ENCODE measurements at regions not wholly inside any gene's neighbourhood (a gene's known extent, or its start where the extent isn't known, plus 50 kb on each side); places are given as distances from the start of the nearest gene placed in this dataset.
A peak's percentile ranks its signal among the peaks of the same experiment; 100 is the strongest.

DNA sequence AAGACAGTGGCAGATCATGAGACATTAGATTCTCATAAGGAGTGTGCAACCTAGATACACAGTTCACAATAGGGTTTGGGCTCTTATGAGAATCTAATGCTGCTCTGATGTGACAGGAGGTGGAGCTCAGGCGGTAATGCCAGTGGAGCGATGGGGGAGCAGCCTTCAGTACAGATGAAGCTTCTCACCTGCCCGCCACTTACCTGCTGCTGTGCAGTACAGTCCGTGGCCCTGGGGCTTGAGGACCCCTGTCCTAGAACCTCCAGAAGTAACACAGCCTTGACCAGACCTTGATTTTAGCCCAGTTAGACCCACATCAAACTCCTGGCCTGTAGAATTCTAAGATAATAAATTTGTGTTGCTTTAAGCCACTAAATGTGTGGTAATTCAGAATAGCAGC, 215.1 kb upstream of the MIR17HG start:
- no peak overlapping the region for H3K9ac ChIP-seq (ENCODE audit: low read length)
- no peak overlapping the region for H3K4me2 ChIP-seq (ENCODE audit: low read length)
- no peak overlapping the region for H2AFZ ChIP-seq (ENCODE audit: low read depth, low read length)
- H4K20me1 ChIP-seq (ENCODE audit: insufficient read depth, low read length), result no peaks in the 10 kb centered on the region
- H3K4me3 ChIP-seq (ENCODE audit: low read length), result no peak overlapping the region
- peaks cover 8% of the 10 kb centered on the region for H3K4me1 ChIP-seq (ENCODE audit: low read length)
- TF ChIP-seq, protein P1, sequence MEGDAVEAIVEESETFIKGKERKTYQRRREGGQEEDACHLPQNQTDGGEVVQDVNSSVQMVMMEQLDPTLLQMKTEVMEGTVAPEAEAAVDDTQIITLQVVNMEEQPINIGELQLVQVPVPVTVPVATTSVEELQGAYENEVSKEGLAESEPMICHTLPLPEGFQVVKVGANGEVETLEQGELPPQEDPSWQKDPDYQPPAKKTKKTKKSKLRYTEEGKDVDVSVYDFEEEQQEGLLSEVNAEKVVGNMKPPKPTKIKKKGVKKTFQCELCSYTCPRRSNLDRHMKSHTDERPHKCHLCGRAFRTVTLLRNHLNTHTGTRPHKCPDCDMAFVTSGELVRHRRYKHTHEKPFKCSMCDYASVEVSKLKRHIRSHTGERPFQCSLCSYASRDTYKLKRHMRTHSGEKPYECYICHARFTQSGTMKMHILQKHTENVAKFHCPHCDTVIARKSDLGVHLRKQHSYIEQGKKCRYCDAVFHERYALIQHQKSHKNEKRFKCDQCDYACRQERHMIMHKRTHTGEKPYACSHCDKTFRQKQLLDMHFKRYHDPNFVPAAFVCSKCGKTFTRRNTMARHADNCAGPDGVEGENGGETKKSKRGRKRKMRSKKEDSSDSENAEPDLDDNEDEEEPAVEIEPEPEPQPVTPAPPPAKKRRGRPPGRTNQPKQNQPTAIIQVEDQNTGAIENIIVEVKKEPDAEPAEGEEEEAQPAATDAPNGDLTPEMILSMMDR (IDR thresholded peaks at IDR 0.05; ENCODE audit: low read depth, low read length), result no peak
- no peaks in the 10 kb centered on the region for H3K36me3 ChIP-seq (replicated peaks; ENCODE audit: low read depth, low read length)
- H3K27me3 ChIP-seq (ENCODE audit: low read depth, low read length), result no peaks in the 10 kb centered on the region
- no peaks in the 10 kb centered on the region for H3K9me3 ChIP-seq (ENCODE audit: insufficient read depth, low read length)
- H3K27ac ChIP-seq (ENCODE audit: low read length), result no peak overlapping the region
- H3K79me2 ChIP-seq (ENCODE audit: low read length), result no peaks in the 10 kb centered on the region

DNA sequence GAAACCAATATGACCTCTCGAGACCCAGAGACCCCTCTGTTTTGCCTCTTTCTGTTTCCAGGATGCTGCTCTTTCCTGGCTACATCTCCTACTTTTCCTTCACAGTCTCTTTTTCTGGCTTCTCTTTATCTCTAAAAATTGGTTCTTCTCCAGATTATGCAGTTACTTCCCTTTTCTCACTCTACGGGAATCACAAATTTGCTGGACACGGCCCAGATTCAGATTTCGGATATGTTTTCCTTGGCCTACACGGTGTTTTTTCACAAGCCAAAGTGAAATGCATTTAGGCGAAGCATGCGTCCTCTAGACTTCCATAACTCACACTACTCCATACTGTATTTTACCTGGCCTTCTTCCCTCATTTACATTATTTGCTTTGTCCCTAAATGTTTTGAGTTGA, 214.7 kb upstream of the MIR17HG start:
- no peaks in the 10 kb centered on the region for H3K79me2 ChIP-seq (ENCODE audit: low read length)
- no peak overlapping the region for H3K4me3 ChIP-seq (ENCODE audit: low read length)
- TF ChIP-seq, protein P1 (IDR thresholded peaks at IDR 0.05; ENCODE audit: low read depth, low read length), result no peak
- TF ChIP-seq EZH2phosphoT487 (IDR thresholded peaks at IDR 0.05; ENCODE audit: low read depth), result no peak
- no peaks in the 10 kb centered on the region for H3K36me3 ChIP-seq (replicated peaks; ENCODE audit: low read depth, low read length)
- peaks cover 8% of the 10 kb centered on the region for H3K4me1 ChIP-seq (ENCODE audit: low read length)
- H3K27ac ChIP-seq (ENCODE audit: low read length), result no peak overlapping the region
- no peak overlapping the region for H2AFZ ChIP-seq (ENCODE audit: low read depth, low read length)
- H3K9ac ChIP-seq (ENCODE audit: low read length), result no peak overlapping the region
- H4K20me1 ChIP-seq (ENCODE audit: insufficient read depth, low read length), result no peaks in the 10 kb centered on the region
- no peak overlapping the region for H3K4me2 ChIP-seq (ENCODE audit: low read length)
- no peaks in the 10 kb centered on the region for H3K9me3 ChIP-seq (ENCODE audit: insufficient read depth, low read length)
- H3K27me3 ChIP-seq (ENCODE audit: low read depth, low read length), result no peaks in the 10 kb centered on the region

DNA sequence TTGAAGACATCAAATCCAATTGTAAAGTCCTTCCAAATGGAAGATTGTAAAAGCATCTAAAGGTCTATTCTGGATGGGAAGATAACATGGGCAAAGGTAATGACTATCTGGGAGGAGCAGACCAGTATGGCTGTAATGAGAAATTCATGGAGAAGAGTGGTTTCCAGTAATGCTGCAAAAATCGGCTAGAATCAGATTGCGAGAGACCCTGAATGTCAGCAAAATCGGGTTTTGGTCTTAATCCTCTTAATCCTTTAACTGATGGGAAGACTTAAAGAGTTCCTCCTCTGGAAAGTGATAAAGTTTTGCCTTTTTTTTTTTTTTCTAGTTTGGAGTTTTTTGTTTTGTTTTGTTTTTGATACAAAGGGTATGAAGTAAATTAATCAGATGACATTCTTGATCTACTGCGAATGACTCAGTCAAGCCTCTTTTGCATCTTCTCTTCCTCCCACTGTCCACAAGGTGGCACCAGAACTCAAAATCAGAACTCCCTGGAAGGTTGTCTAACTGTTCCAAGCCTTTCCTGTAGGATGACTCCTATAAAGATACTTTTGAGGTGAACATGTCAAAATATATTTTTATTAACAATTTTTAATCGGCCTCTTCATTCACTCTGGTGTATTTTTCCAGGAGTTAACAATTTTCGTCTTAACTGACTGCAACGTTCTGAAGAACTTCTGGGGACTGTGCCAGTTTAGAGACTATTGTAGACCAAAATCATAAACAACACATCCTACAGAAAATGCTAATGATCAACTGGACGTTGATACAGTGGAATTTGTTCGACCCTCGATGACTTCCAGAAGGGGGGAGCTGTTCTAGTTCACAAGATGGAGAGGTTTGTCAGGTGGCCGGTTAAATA, 213.3 kb upstream of the MIR17HG start:
- H3K4me1 ChIP-seq (ENCODE audit: low read length), result peaks cover 8% of the 10 kb centered on the region
- no peaks in the 10 kb centered on the region for H3K27me3 ChIP-seq (ENCODE audit: low read depth, low read length)
- H2AFZ ChIP-seq (ENCODE audit: low read depth, low read length), result peak overlapping the region; percentile 23; the same call in 1 of the 2 replicates
- no peak overlapping the region for H3K9ac ChIP-seq (ENCODE audit: low read length)
- H4K20me1 ChIP-seq (ENCODE audit: insufficient read depth, low read length), result no peaks in the 10 kb centered on the region
- H3K9me3 ChIP-seq (ENCODE audit: insufficient read depth, low read length), result no peaks in the 10 kb centered on the region
- H3K79me2 ChIP-seq (ENCODE audit: low read length), result no peaks in the 10 kb centered on the region
- TF ChIP-seq, protein P1 (IDR thresholded peaks at IDR 0.05; ENCODE audit: low read depth, low read length), result peak; percentile 94
- no peak for TF ChIP-seq EZH2phosphoT487 (IDR thresholded peaks at IDR 0.05; ENCODE audit: low read depth)
- H3K4me3 ChIP-seq (ENCODE audit: low read length), result no peak overlapping the region
- H3K36me3 ChIP-seq (replicated peaks; ENCODE audit: low read depth, low read length), result no peaks in the 10 kb centered on the region
- H3K4me2 ChIP-seq (ENCODE audit: low read length), result peak overlapping the region; percentile 2
- H3K27ac ChIP-seq (ENCODE audit: low read length), result no peak overlapping the region

DNA sequence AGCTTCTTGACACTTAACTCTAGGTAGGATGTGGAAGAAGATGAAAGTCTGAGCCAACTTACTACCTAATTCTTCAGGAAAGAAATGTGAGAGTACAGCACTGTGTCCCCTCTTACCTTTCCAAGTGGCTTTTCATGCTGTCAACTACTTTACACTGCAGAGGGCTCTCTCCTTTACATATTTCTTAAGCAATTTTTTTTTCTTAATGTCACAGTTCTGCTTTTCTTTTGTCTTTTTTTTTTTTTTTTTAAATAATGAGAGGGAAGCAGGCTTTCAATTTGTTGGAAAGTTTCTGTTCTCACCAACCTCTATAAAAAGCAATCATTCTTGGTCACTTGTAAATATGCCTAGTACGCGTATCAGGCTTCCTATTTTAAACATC, 212.7 kb upstream of the MIR17HG start:
- H3K9me3 ChIP-seq (ENCODE audit: insufficient read depth, low read length), result no peaks in the 10 kb centered on the region
- TF ChIP-seq EZH2phosphoT487 (IDR thresholded peaks at IDR 0.05; ENCODE audit: low read depth), result no peak
- TF ChIP-seq, protein P1 (IDR thresholded peaks at IDR 0.05; ENCODE audit: low read depth, low read length), result no peak
- H3K27me3 ChIP-seq (ENCODE audit: low read depth, low read length), result no peaks in the 10 kb centered on the region
- peak overlapping the region; percentile 23; the same call in 1 of the 2 replicates for H2AFZ ChIP-seq (ENCODE audit: low read depth, low read length)
- no peak overlapping the region for H3K9ac ChIP-seq (ENCODE audit: low read length)
- peak overlapping the region; percentile 2 for H3K4me2 ChIP-seq (ENCODE audit: low read length)
- H3K4me3 ChIP-seq (ENCODE audit: low read length), result no peak overlapping the region
- H3K36me3 ChIP-seq (replicated peaks; ENCODE audit: low read depth, low read length), result no peaks in the 10 kb centered on the region
- no peaks in the 10 kb centered on the region for H3K79me2 ChIP-seq (ENCODE audit: low read length)
- H3K27ac ChIP-seq (ENCODE audit: low read length), result no peak overlapping the region
- peaks cover 8% of the 10 kb centered on the region for H3K4me1 ChIP-seq (ENCODE audit: low read length)
- no peaks in the 10 kb centered on the region for H4K20me1 ChIP-seq (ENCODE audit: insufficient read depth, low read length)

Data from OCI-LY3 (cell line).